ENCODE measurements at regions not wholly inside any gene's neighbourhood (a gene's known extent, or its start where the extent isn't known, plus 50 kb on each side); places are given as distances from the start of the nearest gene placed in this dataset.
"Not testable (repeated sequence)": the region's sequence is repeated elsewhere in the genome, so short reads cannot be mapped to it uniquely, and the experiment has no call there.

DNA sequence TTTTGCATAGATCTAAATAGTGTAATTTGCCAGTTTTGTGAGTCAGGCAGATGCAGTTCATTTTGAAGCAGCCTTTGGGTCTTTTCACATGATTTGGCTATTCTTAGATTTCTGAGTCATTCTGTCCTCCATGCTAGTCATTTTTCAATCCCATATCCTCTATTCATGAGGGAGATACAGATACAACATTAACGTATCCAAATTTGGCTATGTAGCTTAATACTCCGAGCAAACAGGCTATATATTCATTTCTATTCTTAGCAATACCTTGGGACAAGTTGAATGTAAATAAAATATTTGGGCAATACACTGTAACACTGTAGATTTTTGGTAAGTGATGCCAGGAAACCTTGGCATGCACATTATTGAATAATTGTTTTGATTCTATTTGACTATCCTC is 270.7 kb upstream of the PDE3A start:
- H3K4me3 ChIP-seq, result no peak overlapping the region

DNA sequence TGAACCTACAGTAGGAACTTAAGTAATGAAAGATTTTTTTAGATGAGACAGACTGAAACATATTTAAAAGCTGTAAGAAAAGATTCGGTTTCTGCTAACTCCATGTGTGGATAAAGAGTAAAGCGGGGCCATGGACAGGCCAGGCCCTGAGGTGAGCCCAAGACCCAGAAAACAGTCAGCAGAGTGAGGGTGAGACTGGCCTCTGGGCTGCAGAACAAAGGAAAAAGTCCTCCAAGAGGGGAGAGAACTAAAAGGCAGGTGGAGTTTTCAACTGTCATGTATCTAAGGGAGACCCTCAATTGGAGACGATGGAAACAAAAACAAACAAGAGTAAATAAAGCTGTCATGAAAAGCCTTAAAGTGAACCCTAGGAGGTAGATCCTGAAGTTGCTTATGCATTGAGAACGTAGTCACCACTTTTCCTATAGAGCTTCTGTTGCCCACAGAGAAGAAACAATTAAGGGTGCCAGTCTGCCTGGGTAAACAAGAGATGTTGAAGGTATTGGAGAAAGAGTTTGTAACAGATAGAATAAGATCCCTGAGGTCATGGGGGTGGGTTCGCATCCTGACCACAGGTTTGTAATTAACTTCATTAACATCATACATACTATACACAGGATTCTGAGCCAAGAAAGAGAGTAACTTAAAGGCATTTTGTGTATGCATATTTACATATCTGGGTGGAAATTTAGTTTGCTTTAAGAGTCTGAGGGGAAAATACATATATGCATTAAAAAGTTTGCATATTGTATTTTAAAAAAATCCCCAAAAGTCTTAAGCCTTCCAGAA is 268.7 kb upstream of the PDE3A start:
- DNase-seq (ENCODE audit: low spot score), result no peak
- no peak overlapping the region for H3K4me3 ChIP-seq
- H3K4me1 ChIP-seq, result peaks cover 0 to 7% of the 10 kb centered on the region in 2 donors
- no peaks in the 10 kb centered on the region for H3K9me3 ChIP-seq
- H3K36me3 ChIP-seq, result no peaks in the 10 kb centered on the region
- TF ChIP-seq, protein P1, sequence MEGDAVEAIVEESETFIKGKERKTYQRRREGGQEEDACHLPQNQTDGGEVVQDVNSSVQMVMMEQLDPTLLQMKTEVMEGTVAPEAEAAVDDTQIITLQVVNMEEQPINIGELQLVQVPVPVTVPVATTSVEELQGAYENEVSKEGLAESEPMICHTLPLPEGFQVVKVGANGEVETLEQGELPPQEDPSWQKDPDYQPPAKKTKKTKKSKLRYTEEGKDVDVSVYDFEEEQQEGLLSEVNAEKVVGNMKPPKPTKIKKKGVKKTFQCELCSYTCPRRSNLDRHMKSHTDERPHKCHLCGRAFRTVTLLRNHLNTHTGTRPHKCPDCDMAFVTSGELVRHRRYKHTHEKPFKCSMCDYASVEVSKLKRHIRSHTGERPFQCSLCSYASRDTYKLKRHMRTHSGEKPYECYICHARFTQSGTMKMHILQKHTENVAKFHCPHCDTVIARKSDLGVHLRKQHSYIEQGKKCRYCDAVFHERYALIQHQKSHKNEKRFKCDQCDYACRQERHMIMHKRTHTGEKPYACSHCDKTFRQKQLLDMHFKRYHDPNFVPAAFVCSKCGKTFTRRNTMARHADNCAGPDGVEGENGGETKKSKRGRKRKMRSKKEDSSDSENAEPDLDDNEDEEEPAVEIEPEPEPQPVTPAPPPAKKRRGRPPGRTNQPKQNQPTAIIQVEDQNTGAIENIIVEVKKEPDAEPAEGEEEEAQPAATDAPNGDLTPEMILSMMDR (IDR thresholded peaks at IDR 0.05), result no peak
- H3K27ac ChIP-seq, result no peak overlapping the region
- no peaks in the 10 kb centered on the region for H3K27me3 ChIP-seq

More for the DNA sequence above, 270.7 kb upstream of the PDE3A start:
- H3K36me3 ChIP-seq, result no peaks in the 10 kb centered on the region
- H3K27me3 ChIP-seq, result no peaks in the 10 kb centered on the region
- H3K27ac ChIP-seq, result peak overlapping the region; percentile 13 to 35
- peaks cover 0 to 7% of the 10 kb centered on the region in 2 donors for H3K4me1 ChIP-seq
- DNase-seq (ENCODE audit: low spot score), result no peak
- H3K9me3 ChIP-seq, result no peaks in the 10 kb centered on the region
- TF ChIP-seq, protein P1 (IDR thresholded peaks at IDR 0.05), result no peak

DNA sequence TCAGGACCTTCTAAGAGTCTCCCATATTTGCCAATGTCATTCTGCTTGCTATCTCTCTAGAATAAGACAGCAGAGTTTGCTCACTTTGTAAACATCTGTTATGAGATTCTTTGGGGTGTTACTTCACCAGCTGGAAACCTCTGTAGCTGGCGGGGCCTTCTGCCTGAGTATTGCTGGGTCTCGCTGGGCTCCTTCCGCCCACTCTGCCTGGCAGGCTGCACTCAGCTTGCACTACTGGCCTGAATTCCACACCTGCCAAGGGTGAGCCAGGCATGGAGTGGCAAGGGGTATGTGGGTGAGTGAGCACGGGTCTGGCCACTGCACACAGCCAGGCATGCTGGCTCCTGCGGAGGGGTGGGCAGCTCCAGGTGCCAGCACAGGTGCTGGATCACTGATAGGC is 267.3 kb upstream of the PDE3A start:
- Histone ChIP-seq H3K4me3 (no peak overlapping the region), H3K27me3 (no peaks in the 10 kb centered on the region), H3K4me1 (peaks cover 0 to 15% of the 10 kb centered on the region in 2 donors), H3K36me3 (no peaks in the 10 kb centered on the region), H3K9me3 (no peaks in the 10 kb centered on the region), H3K27ac (no peak overlapping the region)
- TF ChIP-seq, protein P1 (IDR thresholded peaks at IDR 0.05), result no peak
- DNase-seq (ENCODE audit: low spot score), result no peak

DNA sequence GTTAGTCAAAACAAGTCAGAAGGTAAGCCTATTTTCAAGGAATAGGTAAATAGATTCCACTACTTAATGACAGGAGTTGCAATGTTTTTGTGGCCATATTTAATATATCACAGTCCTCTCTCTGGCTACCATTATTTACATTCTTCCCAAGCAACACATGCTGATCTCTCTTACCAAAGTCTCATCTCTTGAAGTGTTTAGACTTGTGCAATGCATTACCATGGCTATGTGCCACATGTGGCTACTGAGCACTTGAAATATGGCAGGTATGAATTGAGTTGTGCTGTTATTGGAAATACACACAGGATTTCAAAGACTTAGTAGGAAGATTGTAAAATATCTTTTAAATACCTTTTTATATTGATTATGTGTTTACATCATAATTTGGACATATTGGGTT is 262.4 kb upstream of the PDE3A start:
- peaks cover 0 to 26% of the 10 kb centered on the region in 2 donors for H3K4me1 ChIP-seq
- no peak overlapping the region for H3K27ac ChIP-seq
- no peaks in the 10 kb centered on the region for H3K9me3 ChIP-seq
- H3K36me3 ChIP-seq, result no peaks in the 10 kb centered on the region
- DNase-seq (ENCODE audit: low spot score), result no peak
- TF ChIP-seq, protein P1 (IDR thresholded peaks at IDR 0.05), result no peak
- no peaks in the 10 kb centered on the region for H3K27me3 ChIP-seq
- no peak overlapping the region for H3K4me3 ChIP-seq

DNA sequence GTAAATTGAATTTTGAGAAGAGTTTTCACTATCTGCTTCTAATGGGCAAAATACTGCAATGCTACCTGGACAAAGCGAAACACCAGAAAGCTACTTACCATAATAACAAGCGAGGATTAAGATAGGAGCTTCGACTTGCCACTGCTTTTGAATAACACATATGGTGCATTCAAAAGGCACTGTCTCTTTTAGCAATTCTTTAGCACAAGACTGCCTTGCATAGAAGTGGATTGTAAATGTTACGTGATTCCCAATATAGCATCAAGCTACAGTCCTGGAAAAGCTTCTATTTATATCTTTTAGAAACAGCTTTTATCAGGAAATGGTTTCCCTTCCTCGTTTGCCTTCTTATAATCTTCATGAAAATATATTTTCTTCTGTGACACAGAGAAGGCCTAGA is 258.7 kb upstream of the PDE3A start:
- TF ChIP-seq, protein P1 (IDR thresholded peaks at IDR 0.05), result no peak
- Histone ChIP-seq H3K36me3 (no peaks in the 10 kb centered on the region), H3K9me3 (no peaks in the 10 kb centered on the region), H3K4me3 (no peak overlapping the region), H3K27ac (peak overlapping the region in 1 of 2 donors; percentile 53), H3K27me3 (no peaks in the 10 kb centered on the region), H3K4me1 (peaks cover 0 to 26% of the 10 kb centered on the region in 2 donors)
- DNase-seq (ENCODE audit: low spot score), result no peak

DNA sequence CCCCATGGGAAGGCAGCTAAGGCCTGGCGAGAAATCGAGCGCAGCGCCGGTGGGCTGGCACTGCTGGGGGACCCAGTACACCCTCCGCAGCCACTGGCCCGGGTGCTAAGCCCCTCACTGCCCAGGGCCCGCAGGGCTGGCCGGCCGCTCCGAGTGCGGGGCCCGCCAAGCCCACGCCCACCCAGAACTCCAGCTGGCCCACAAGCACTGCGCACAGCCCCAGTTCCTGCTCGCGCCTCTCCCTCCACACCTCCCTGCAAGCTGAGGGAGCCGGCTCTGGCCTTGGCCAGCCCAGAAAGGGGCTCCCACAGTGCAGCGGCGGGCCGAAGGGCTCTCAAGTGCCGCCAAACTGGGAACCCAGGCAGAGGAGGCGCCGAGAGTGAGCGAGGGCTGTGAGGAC is 253.0 kb upstream of the PDE3A start:
- H3K4me1 ChIP-seq; H3K4me3 ChIP-seq; H3K36me3 ChIP-seq; H3K27me3 ChIP-seq; H3K27ac ChIP-seq; DNase-seq (ENCODE audit: low spot score); H3K9me3 ChIP-seq: not testable (repeated sequence)
